ENCODE measurements at regions not wholly inside any gene's neighbourhood (a gene's known extent, or its start where the extent isn't known, plus 50 kb on each side); places are given as distances from the start of the nearest gene placed in this dataset.

- 0 out of 3 replicates have a peak, but pooled peaks cover 2% of the 10 kb centered on the region for H3K9me3 ChIP-seq
- TF ChIP-seq SREBF2 (IDR thresholded peaks at IDR 0.05): no peak
- TF ChIP-seq RCOR1 (IDR thresholded peaks at IDR 0.05; ENCODE audit: low read depth, low read length): no peak
- TF ChIP-seq HOXB13 (CRISPR knock-in tag; IDR thresholded peaks at IDR 0.05; ENCODE audit: low read depth): no peak
- no peak for TF ChIP-seq HOXA7 (CRISPR knock-in tag; IDR thresholded peaks at IDR 0.05)
- no peak for TF ChIP-seq ATOH8 (CRISPR knock-in tag; IDR thresholded peaks at IDR 0.05; ENCODE audit: low read depth)
- TF ChIP-seq JUN (IDR thresholded peaks at IDR 0.05): no peak
- no peak for TF ChIP-seq PHF8 (IDR thresholded peaks at IDR 0.05; ENCODE audit: borderline replicate concordance, low read depth)
- TF ChIP-seq FOSB (CRISPR knock-in tag; IDR thresholded peaks at IDR 0.05): no peak
- TF ChIP-seq FOXS1 (CRISPR knock-in tag; IDR thresholded peaks at IDR 0.05): no peak
- no peak for TF ChIP-seq HDAC2 (IDR thresholded peaks at IDR 0.05)
- TF ChIP-seq PBX3 (IDR thresholded peaks at IDR 0.05): no peak
- TF ChIP-seq JUNB (IDR thresholded peaks at IDR 0.05): no peak
- no peak for TF ChIP-seq NR3C1 (IDR thresholded peaks at IDR 0.05)
- no peak for TF ChIP-seq HEYL (CRISPR knock-in tag; IDR thresholded peaks at IDR 0.05)
- TF ChIP-seq SMC3 (IDR thresholded peaks at IDR 0.05): no peak
- TF ChIP-seq REST (IDR thresholded peaks at IDR 0.05): no peak
- TF ChIP-seq FOSL2 (IDR thresholded peaks at IDR 0.05): no peak
- no peak for TF ChIP-seq FOSL2 (CRISPR knock-in tag; IDR thresholded peaks at IDR 0.05)
- TF ChIP-seq KDM1A (IDR thresholded peaks at IDR 0.05; ENCODE audit: low read depth): no peak
- TF ChIP-seq HES2 (IDR thresholded peaks at IDR 0.05): no peak
- TF ChIP-seq CHD4 (IDR thresholded peaks at IDR 0.05; ENCODE audit: borderline replicate concordance): no peak
- DNase-seq (ENCODE audit: low read depth in 1 of 2, low spot score in 1 of 2): no peak
- no peak for FAIRE-seq
- POLR2A ChIA-PET: no interaction called here
- CTCF ChIA-PET: no interaction called here
- ATAC-seq: no peak
- H3K4me1 ChIP-seq: no peaks in the 10 kb centered on the region
- H3K4me3 ChIP-seq: no peak overlapping the region
- no peak overlapping the region for H3K27ac ChIP-seq
- H3K4me2 ChIP-seq: no peak overlapping the region
These were observed 507.2 kb upstream of the MPDZ start for GRCh38 chr9:13786711-13787110.

- Histone ChIP-seq H3K4me3 (no peak overlapping the region), H3K4me1 (no peaks in the 10 kb centered on the region), H3K4me2 (no peak overlapping the region), H3K9me3 (no peaks in the 10 kb centered on the region), H3K27ac (no peak overlapping the region)
- ChIA-PET CTCF (no interaction called here), POLR2A (no interaction called here)
- no peak for FAIRE-seq
- no peak for DNase-seq (ENCODE audit: low read depth in 1 of 2, low spot score in 1 of 2)
- ATAC-seq: no peak
- WGBS (ENCODE audit: missing lambda C conversion rate): 57% methylated on average over 7 of the region's 7 CpGs
- TF ChIP-seq BHLHE40 (IDR thresholded peaks at IDR 0.05; ENCODE audit: low read depth, low read length) (no peak), ZC3H11A (IDR thresholded peaks at IDR 0.05) (no peak), NFE2L2 (conservative IDR thresholded peaks at IDR 0.05; ENCODE audit: low read length) (no peak), HES2 (IDR thresholded peaks at IDR 0.05) (no peak), HOXB13 (CRISPR knock-in tag; IDR thresholded peaks at IDR 0.05; ENCODE audit: low read depth) (no peak), CEBPB (IDR thresholded peaks at IDR 0.05) (no peak), ZNF302 (CRISPR knock-in tag; IDR thresholded peaks at IDR 0.05) (no peak), E2F6 (IDR thresholded peaks at IDR 0.05; ENCODE audit: borderline replicate concordance, low read depth) (no peak), JUN (IDR thresholded peaks at IDR 0.05) (no peak), ELK1 (IDR thresholded peaks at IDR 0.05; ENCODE audit: low read depth, low read length) (no peak), MAFK (IDR thresholded peaks at IDR 0.05; ENCODE audit: partially characterized antibody) (no peak), GATA3 (IDR thresholded peaks at IDR 0.05; ENCODE audit: borderline replicate concordance) (no peak), BCL3 (IDR thresholded peaks at IDR 0.05) (no peak)
These were observed 506.6 kb upstream of the MPDZ start for GRCh38 chr9:13786131-13786530.

Measured in A549 (cell line).